ENCODE measurements at regions not wholly inside any gene's neighbourhood (a gene's known extent, or its start where the extent isn't known, plus 50 kb on each side); places are given as distances from the start of the nearest gene placed in this dataset.

DNA sequence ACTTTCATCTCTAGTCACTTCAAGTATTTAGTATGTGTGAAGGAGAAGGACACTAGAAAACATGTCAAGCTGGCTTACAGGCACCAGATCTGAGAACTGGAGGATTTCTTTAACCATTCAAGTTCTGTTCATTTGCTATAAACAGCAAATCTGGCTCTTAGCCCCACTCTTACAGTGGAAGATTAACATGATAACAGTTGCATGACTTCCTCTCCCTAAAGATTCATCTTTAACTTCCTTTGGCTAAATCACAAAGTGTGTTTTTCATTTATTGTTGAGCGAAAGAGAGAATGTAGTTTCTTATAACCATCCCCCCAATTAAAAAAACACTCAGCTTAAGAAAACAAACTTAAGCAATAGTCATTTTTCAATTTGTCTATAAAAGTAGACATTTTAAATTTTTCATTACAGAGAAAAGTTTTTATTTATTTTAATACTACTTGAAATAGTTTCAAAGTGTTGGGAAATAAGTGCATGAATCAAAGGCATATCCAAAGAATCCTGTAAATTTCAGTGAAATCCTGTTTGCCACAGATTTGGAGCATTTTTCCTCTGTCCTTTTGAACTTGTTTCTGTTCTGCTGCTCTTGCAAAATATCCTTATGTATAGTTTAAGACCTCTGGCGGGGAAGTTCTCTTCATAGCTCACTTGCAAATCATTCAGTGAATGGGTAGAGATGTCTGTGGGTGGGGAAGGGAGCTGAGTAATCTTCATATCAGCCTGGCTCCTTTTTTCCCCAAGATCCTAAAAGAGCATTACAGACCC, 241.0 kb upstream of the RBBP8 start:
- H2BK15ac ChIP-seq (ENCODE audit: low read depth, poor library complexity, severe bottlenecking): no peak overlapping the region
- no peak overlapping the region for H4K8ac ChIP-seq (ENCODE audit: low read length)
- no peaks in the 10 kb centered on the region for H3K79me1 ChIP-seq (replicated peaks; ENCODE audit: low read length, poor library complexity, severe bottlenecking)
- H4K91ac ChIP-seq (ENCODE audit: low read length): no peak overlapping the region
- no peak overlapping the region for H2BK5ac ChIP-seq (ENCODE audit: low read depth, low read length, poor library complexity, severe bottlenecking)
- H3K27ac ChIP-seq (ENCODE audit: low read length, poor library complexity, severe bottlenecking): peak overlapping the region; percentile 52
- H3K4me1 ChIP-seq (ENCODE audit: control insufficient read depth, insufficient read depth, low read depth, low read length): no peaks in the 10 kb centered on the region
- peak overlapping the region in 1 of 2 experiments; percentile 17 for H3K4me3 ChIP-seq (ENCODE audit: insufficient read depth in 1 of 2, low read depth in 1 of 2, low read length in 2 of 2)
- no peak overlapping the region for H3K23ac ChIP-seq (ENCODE audit: low read length in 2 of 2)
- peak overlapping the region; percentile 66 for H3K9ac ChIP-seq (ENCODE audit: low read length)
- H2AFZ ChIP-seq (ENCODE audit: low read depth, low read length): no peak overlapping the region
- H3K18ac ChIP-seq (ENCODE audit: low read depth in 1 of 2, low read length in 2 of 2): no peak overlapping the region
- no peaks in the 10 kb centered on the region for H3K9me3 ChIP-seq (ENCODE audit: control insufficient read depth, low read length)
- peak; percentile 82 for DNase-seq
- H2BK12ac ChIP-seq (ENCODE audit: low read length in 2 of 2): no peak overlapping the region
- H2BK120ac ChIP-seq (ENCODE audit: low read depth, low read length): no peak overlapping the region
- WGBS: 0% methylated on average over 1 of the region's 2 CpGs
- no peak overlapping the region for H3K14ac ChIP-seq (ENCODE audit: low read length in 2 of 2)
- no peak overlapping the region for H3K4ac ChIP-seq (ENCODE audit: low read depth in 1 of 2, low read length in 2 of 2)
- no peak overlapping the region for H3K4me2 ChIP-seq (ENCODE audit: low read length, poor library complexity, severe bottlenecking)
- no peaks in the 10 kb centered on the region for H3K36me3 ChIP-seq (ENCODE audit: control insufficient read depth in 1 of 2, insufficient read depth in 2 of 2, low read depth in 1 of 2, low read length in 2 of 2)
- no peak overlapping the region for H2AK5ac ChIP-seq (ENCODE audit: low read length, severe bottlenecking)
- no peaks in the 10 kb centered on the region for H3K27me3 ChIP-seq (ENCODE audit: control insufficient read depth in 1 of 2, insufficient read depth in 1 of 2, low read length in 2 of 2)

DNA sequence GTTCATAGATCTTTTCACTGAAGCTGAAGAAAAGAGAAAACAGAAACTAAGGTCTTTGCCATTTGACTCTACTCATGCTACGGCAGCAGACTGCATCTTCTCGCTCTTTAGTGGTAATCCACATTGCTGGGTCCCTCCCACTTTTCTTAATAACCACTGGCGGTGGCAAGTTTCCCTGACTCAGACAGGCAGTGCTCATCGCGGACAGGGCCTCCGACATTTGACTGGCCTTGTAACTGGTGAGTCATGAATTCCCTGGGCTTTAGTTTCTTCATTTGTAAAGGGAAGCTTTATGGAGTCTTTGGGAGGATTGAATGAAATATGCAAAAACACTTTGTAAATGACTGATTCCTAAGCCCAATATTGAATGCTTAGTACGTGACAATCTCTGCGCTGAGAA, 238.2 kb upstream of the RBBP8 start:
- Histone ChIP-seq H2BK12ac (ENCODE audit: low read length in 2 of 2) (no peak overlapping the region), H3K18ac (ENCODE audit: low read depth in 1 of 2, low read length in 2 of 2) (no peak overlapping the region), H3K4me2 (ENCODE audit: low read length, poor library complexity, severe bottlenecking) (peak overlapping the region; percentile 23), H3K9me3 (ENCODE audit: control insufficient read depth, low read length) (no peaks in the 10 kb centered on the region), H4K91ac (ENCODE audit: low read length) (no peak overlapping the region), H3K4me1 (ENCODE audit: control insufficient read depth, insufficient read depth, low read depth, low read length) (no peaks in the 10 kb centered on the region), H2AFZ (ENCODE audit: low read depth, low read length) (no peak overlapping the region), H3K27ac (ENCODE audit: low read length, poor library complexity, severe bottlenecking) (peak overlapping the region; percentile 84), H2BK120ac (ENCODE audit: low read depth, low read length) (no peak overlapping the region), H3K23ac (ENCODE audit: low read length in 2 of 2) (no peak overlapping the region), H2BK5ac (ENCODE audit: low read depth, low read length, poor library complexity, severe bottlenecking) (no peak overlapping the region), H4K8ac (ENCODE audit: low read length) (no peak overlapping the region), H3K36me3 (ENCODE audit: control insufficient read depth in 1 of 2, insufficient read depth in 2 of 2, low read depth in 1 of 2, low read length in 2 of 2) (no peaks in the 10 kb centered on the region), H3K9ac (ENCODE audit: low read length) (peak overlapping the region; percentile 78), H3K14ac (ENCODE audit: low read length in 2 of 2) (no peak overlapping the region), H2AK5ac (ENCODE audit: low read length, severe bottlenecking) (no peak overlapping the region), H3K4ac (ENCODE audit: low read depth in 1 of 2, low read length in 2 of 2) (no peak overlapping the region), H3K4me3 (ENCODE audit: insufficient read depth in 1 of 2, low read depth in 1 of 2, low read length in 2 of 2) (peak overlapping the region in 1 of 2 experiments; percentile 54), H3K79me1 (replicated peaks; ENCODE audit: low read length, poor library complexity, severe bottlenecking) (no peaks in the 10 kb centered on the region), H3K27me3 (ENCODE audit: control insufficient read depth in 1 of 2, insufficient read depth in 1 of 2, low read length in 2 of 2) (no peaks in the 10 kb centered on the region), H2BK15ac (ENCODE audit: low read depth, poor library complexity, severe bottlenecking) (no peak overlapping the region)
- DNase-seq: peak; percentile 97
- 5% methylated on average over 8 of the region's 8 CpGs for WGBS

DNA sequence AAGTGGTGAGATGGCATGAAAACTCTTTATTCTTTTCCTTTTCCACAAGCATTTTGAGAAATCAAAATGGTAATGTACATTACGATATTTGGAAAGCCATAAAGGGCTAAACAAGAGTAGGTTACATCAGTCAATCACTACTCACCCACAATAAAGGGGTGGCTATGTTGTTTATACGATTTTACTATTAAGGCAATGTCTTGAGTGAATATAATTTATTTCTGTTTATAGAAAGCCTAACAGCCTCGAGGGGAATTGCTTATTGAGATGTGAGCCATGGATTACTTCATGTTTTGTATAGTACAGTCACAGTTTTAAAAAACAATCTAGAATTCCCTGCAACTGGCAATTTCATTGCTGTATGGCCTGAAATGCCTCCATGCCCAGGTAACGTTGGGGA, 237.5 kb upstream of the RBBP8 start:
- H3K4me3 ChIP-seq (ENCODE audit: insufficient read depth in 1 of 2, low read depth in 1 of 2, low read length in 2 of 2): peak overlapping the region in 1 of 2 experiments; percentile 50
- whole genome bisulfite sequencing: 100% methylated on average over 1 of the region's 4 CpGs

DNA sequence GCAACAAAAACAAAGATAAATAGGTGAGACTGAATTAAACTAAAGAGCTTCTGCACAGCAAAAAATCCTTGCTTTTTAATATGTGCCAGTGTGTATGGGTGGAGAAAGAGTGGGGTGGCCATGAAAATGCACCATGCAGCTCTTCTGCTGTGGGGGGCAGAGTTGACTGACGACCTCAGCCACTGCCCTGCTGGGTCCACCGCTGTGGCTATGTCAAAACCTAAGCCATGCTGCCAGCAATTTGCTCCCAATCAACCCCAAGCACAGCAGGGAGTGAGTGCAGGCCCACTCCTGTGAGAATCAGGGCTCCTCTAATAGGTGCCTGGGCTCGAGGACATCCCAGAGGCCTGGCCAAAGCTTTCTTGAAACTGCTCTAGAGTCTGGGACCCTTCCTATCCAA, 235.6 kb upstream of the RBBP8 start:
- Histone ChIP-seq H3K18ac (ENCODE audit: low read depth in 1 of 2, low read length in 2 of 2) (no peak overlapping the region), H3K4ac (ENCODE audit: low read depth in 1 of 2, low read length in 2 of 2) (no peak overlapping the region), H3K9me3 (ENCODE audit: control insufficient read depth, low read length) (no peaks in the 10 kb centered on the region), H2BK120ac (ENCODE audit: low read depth, low read length) (no peak overlapping the region), H3K27ac (ENCODE audit: low read length, poor library complexity, severe bottlenecking) (no peak overlapping the region), H4K91ac (ENCODE audit: low read length) (no peak overlapping the region), H3K23ac (ENCODE audit: low read length in 2 of 2) (no peak overlapping the region), H3K4me2 (ENCODE audit: low read length, poor library complexity, severe bottlenecking) (no peak overlapping the region), H2BK12ac (ENCODE audit: low read length in 2 of 2) (no peak overlapping the region), H2BK15ac (ENCODE audit: low read depth, poor library complexity, severe bottlenecking) (no peak overlapping the region), H3K4me3 (ENCODE audit: insufficient read depth in 1 of 2, low read depth in 1 of 2, low read length in 2 of 2) (no peak overlapping the region), H3K27me3 (ENCODE audit: control insufficient read depth in 1 of 2, insufficient read depth in 1 of 2, low read length in 2 of 2) (no peaks in the 10 kb centered on the region), H3K36me3 (ENCODE audit: control insufficient read depth in 1 of 2, insufficient read depth in 2 of 2, low read depth in 1 of 2, low read length in 2 of 2) (no peaks in the 10 kb centered on the region), H2AK5ac (ENCODE audit: low read length, severe bottlenecking) (peak overlapping the region; percentile 82), H4K8ac (ENCODE audit: low read length) (no peak overlapping the region), H3K79me1 (replicated peaks; ENCODE audit: low read length, poor library complexity, severe bottlenecking) (no peaks in the 10 kb centered on the region), H2AFZ (ENCODE audit: low read depth, low read length) (no peak overlapping the region), H3K9ac (ENCODE audit: low read length) (no peak overlapping the region), H2BK5ac (ENCODE audit: low read depth, low read length, poor library complexity, severe bottlenecking) (no peak overlapping the region), H3K14ac (ENCODE audit: low read length in 2 of 2) (no peak overlapping the region), H3K4me1 (ENCODE audit: control insufficient read depth, insufficient read depth, low read depth, low read length) (no peaks in the 10 kb centered on the region)
- WGBS: 92% methylated on average over 3 of the region's 3 CpGs
- no peak for DNase-seq

More for the DNA sequence above, 237.5 kb upstream of the RBBP8 start:
- H3K9ac ChIP-seq (ENCODE audit: low read length): peak overlapping the region; percentile 78
- H2BK15ac ChIP-seq (ENCODE audit: low read depth, poor library complexity, severe bottlenecking): no peak overlapping the region
- no peak for DNase-seq
- no peak overlapping the region for H2BK120ac ChIP-seq (ENCODE audit: low read depth, low read length)
- H3K9me3 ChIP-seq (ENCODE audit: control insufficient read depth, low read length): no peaks in the 10 kb centered on the region
- H3K14ac ChIP-seq (ENCODE audit: low read length in 2 of 2): no peak overlapping the region
- no peak overlapping the region for H4K8ac ChIP-seq (ENCODE audit: low read length)
- no peak overlapping the region for H2BK12ac ChIP-seq (ENCODE audit: low read length in 2 of 2)
- H2BK5ac ChIP-seq (ENCODE audit: low read depth, low read length, poor library complexity, severe bottlenecking): no peak overlapping the region
- peak overlapping the region; percentile 78 for H2AK5ac ChIP-seq (ENCODE audit: low read length, severe bottlenecking)
- no peak overlapping the region for H3K4me2 ChIP-seq (ENCODE audit: low read length, poor library complexity, severe bottlenecking)
- H3K4me1 ChIP-seq (ENCODE audit: control insufficient read depth, insufficient read depth, low read depth, low read length): no peaks in the 10 kb centered on the region
- H3K23ac ChIP-seq (ENCODE audit: low read length in 2 of 2): no peak overlapping the region
- no peaks in the 10 kb centered on the region for H3K79me1 ChIP-seq (replicated peaks; ENCODE audit: low read length, poor library complexity, severe bottlenecking)
- no peak overlapping the region for H2AFZ ChIP-seq (ENCODE audit: low read depth, low read length)
- peak overlapping the region; percentile 84 for H3K27ac ChIP-seq (ENCODE audit: low read length, poor library complexity, severe bottlenecking)
- no peak overlapping the region for H4K91ac ChIP-seq (ENCODE audit: low read length)
- H3K36me3 ChIP-seq (ENCODE audit: control insufficient read depth in 1 of 2, insufficient read depth in 2 of 2, low read depth in 1 of 2, low read length in 2 of 2): no peaks in the 10 kb centered on the region
- no peaks in the 10 kb centered on the region for H3K27me3 ChIP-seq (ENCODE audit: control insufficient read depth in 1 of 2, insufficient read depth in 1 of 2, low read length in 2 of 2)
- H3K18ac ChIP-seq (ENCODE audit: low read depth in 1 of 2, low read length in 2 of 2): no peak overlapping the region
- no peak overlapping the region for H3K4ac ChIP-seq (ENCODE audit: low read depth in 1 of 2, low read length in 2 of 2)

Data from mesenchymal stem cell (in vitro differentiated cells and primary cell).